ENCODE measurements at regions not wholly inside any gene's neighbourhood (a gene's known extent, or its start where the extent isn't known, plus 50 kb on each side); places are given as distances from the start of the nearest gene placed in this dataset.
"Not testable (repeated sequence)": the region's sequence is repeated elsewhere in the genome, so short reads cannot be mapped to it uniquely, and the experiment has no call there.

DNA sequence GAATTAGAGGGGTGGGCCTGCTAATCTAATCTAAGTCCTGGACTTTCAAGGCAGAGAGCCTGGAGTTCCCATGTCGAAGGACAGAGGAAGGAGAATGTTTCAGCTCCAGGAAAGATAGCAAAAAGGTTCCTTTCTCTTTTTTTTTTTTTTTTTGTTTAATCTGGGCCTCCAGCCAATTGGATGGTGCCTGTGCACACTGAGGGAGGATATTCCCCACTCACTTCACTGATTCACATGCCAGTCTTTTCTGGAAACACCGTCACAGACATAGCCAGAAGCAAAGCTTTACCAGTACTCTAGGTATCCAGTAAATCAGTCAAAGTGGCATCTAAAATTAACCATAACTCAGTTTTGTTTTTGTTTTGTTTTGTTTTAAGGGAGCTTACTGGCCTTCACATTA lies 721.1 kb downstream of the TENT5A start:
- H3K4me1 ChIP-seq (ENCODE audit: insufficient read depth, low read length) = no peaks in the 10 kb centered on the region
- H3K27ac ChIP-seq (ENCODE audit: low read length) = no peak overlapping the region
- no peak overlapping the region for H3K4me3 ChIP-seq (ENCODE audit: low read length)
- H3K9ac ChIP-seq (ENCODE audit: low read depth, low read length) = no peak overlapping the region
- no peaks in the 10 kb centered on the region for H3K27me3 ChIP-seq (ENCODE audit: insufficient read depth, low read length)
- peaks cover 10% of the 10 kb centered on the region for H3K9me3 ChIP-seq (ENCODE audit: insufficient read depth, low read depth, low read length)
- no peaks in the 10 kb centered on the region for H3K36me3 ChIP-seq (ENCODE audit: insufficient read depth, low read depth, low read length)

DNA sequence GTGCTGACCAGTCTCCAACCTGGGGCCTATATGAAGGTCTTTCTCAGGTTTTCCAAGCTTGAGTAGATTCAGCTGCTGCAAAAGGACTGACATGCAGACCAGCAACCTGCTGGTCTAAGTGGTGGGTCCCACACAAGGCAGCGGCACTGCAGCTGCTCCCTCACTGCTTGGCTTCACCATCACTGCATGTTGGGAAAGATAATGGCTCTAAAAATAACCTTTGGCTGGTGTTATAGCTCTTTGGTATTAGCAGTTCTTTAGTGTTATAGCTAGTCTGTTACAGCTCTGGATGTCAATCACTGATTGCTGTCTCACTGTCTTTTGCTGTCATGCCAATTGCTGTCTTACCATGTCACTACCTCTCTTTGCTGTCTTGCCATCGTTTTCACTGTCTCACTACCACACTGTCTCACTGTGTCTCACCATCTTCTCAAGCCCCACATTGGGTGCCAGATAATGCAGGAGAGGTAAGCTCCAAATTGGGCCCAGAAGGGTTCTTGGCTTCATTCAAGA lies 726.4 kb downstream of the TENT5A start:
- peaks cover 58% of the 10 kb centered on the region for H3K9me3 ChIP-seq (ENCODE audit: insufficient read depth, low read depth, low read length)
- H3K4me3 ChIP-seq (ENCODE audit: low read length) = no peak overlapping the region
- no peaks in the 10 kb centered on the region for H3K4me1 ChIP-seq (ENCODE audit: insufficient read depth, low read length)
- H3K36me3 ChIP-seq (ENCODE audit: insufficient read depth, low read depth, low read length) = no peaks in the 10 kb centered on the region
- H3K27me3 ChIP-seq (ENCODE audit: insufficient read depth, low read length) = no peaks in the 10 kb centered on the region
- no peak overlapping the region for H3K9ac ChIP-seq (ENCODE audit: low read depth, low read length)
- H3K27ac ChIP-seq (ENCODE audit: low read length) = no peak overlapping the region

DNA sequence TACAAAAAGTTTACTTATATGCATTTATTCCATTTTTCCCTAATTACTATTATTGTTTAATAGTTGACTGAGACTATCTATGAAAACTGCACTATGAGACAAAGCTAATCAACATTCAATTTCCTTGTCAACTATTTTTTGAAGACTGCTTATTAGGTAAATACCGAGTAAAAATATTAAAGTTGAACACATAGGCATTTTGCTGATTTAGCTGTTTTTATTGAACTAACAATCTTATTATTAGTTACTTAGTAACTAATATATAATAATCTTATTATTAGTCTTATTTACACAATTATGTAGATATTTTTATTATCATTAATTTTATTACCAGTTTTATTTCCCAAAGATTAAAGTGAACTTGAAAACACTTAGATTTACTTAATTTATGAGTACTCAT lies 728.8 kb downstream of the TENT5A start:
- Histone ChIP-seq H3K27me3 (ENCODE audit: insufficient read depth, low read length) (no peaks in the 10 kb centered on the region), H3K4me1 (ENCODE audit: insufficient read depth, low read length) (no peaks in the 10 kb centered on the region), H3K9ac (ENCODE audit: low read depth, low read length) (no peak overlapping the region), H3K4me3 (ENCODE audit: low read length) (no peak overlapping the region), H3K27ac (ENCODE audit: low read length) (no peak overlapping the region), H3K36me3 (ENCODE audit: insufficient read depth, low read depth, low read length) (no peaks in the 10 kb centered on the region), H3K9me3 (ENCODE audit: insufficient read depth, low read depth, low read length) (peaks cover 79% of the 10 kb centered on the region)

DNA sequence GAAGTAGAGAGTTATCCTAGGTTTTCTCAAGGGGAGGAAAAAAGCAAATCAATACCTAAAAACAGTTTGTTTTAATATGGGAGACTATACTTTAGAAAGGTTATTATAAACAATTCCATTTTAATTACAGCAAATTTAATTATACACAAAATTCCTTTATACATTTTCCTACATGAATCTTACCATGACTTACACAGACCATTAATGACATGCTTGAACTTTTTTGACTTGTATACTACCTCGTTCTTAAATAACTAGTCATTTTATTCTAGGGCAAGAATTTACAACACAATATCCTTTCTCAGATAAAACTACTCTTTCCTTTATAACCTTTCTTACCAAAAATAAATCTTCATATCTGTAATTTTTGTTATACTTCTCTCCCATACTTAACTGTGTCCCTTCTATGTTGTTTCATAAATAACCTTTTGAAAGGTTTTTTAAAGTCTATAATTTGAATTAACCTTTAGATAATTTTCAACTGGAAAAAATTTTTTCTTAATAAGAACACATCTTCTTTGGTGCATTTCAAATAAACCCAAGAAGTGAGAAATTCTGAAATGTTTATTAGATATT lies 729.4 kb downstream of the TENT5A start:
- no peaks in the 10 kb centered on the region for H3K4me1 ChIP-seq (ENCODE audit: insufficient read depth, low read length)
- H3K36me3 ChIP-seq (ENCODE audit: insufficient read depth, low read depth, low read length) = no peaks in the 10 kb centered on the region
- H3K27ac ChIP-seq (ENCODE audit: low read length) = no peak overlapping the region
- peaks cover 77% of the 10 kb centered on the region for H3K9me3 ChIP-seq (ENCODE audit: insufficient read depth, low read depth, low read length)
- H3K9ac ChIP-seq (ENCODE audit: low read depth, low read length) = no peak overlapping the region
- H3K27me3 ChIP-seq (ENCODE audit: insufficient read depth, low read length) = no peaks in the 10 kb centered on the region
- H3K4me3 ChIP-seq (ENCODE audit: low read length) = no peak overlapping the region

DNA sequence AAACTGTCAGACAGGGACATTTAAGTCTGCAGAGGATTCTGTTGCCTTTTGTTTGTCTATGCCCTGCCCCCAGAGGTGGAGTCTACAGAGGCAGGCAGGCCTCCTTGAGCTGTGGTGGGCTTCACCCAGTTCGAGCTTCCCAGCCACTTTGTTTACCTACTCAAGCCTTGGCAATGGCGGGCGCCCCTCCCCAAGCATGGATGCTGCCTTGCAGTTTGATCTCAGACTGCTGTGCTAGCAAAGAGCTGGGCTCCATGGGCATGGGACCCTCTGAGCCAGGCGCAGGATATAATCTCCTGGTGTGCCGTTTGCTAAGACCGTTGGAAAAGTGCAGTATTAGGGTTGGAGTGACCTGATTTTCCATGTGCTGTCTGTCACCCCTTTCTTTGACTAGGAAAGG lies 734.9 kb downstream of the TENT5A start:
- peaks cover 46% of the 10 kb centered on the region for H3K9me3 ChIP-seq (ENCODE audit: insufficient read depth, low read depth, low read length)
- not testable (repeated sequence) for H3K4me1 ChIP-seq (ENCODE audit: insufficient read depth, low read length); H3K27ac ChIP-seq (ENCODE audit: low read length); H3K36me3 ChIP-seq (ENCODE audit: insufficient read depth, low read depth, low read length); H3K9ac ChIP-seq (ENCODE audit: low read depth, low read length); H3K27me3 ChIP-seq (ENCODE audit: insufficient read depth, low read length); H3K4me3 ChIP-seq (ENCODE audit: low read length)

DNA sequence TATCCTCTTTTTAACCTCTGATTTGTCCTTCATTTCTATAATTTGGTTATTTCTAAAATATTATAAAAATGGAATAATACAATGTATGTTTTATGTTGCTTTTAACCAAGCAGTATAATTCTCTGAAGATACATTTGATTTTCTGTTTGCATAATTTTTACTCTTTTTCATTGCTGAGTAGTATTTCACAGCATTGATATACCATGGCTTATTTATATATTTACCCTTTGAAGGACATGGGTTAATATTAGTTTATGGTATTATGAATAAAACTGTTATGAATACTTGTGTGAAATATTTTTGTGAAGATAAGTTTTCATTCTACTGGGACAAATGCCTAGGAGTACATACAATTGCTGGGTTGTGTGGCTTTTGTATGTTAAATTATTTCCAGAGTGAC lies 748.6 kb downstream of the TENT5A start:
- no peak overlapping the region for H3K27ac ChIP-seq (ENCODE audit: low read length)
- H3K4me3 ChIP-seq (ENCODE audit: low read length) = no peak overlapping the region
- H3K27me3 ChIP-seq (ENCODE audit: insufficient read depth, low read length) = no peaks in the 10 kb centered on the region
- no peaks in the 10 kb centered on the region for H3K36me3 ChIP-seq (ENCODE audit: insufficient read depth, low read depth, low read length)
- H3K4me1 ChIP-seq (ENCODE audit: insufficient read depth, low read length) = no peaks in the 10 kb centered on the region
- peaks cover 16% of the 10 kb centered on the region for H3K9me3 ChIP-seq (ENCODE audit: insufficient read depth, low read depth, low read length)
- H3K9ac ChIP-seq (ENCODE audit: low read depth, low read length) = no peak overlapping the region

DNA sequence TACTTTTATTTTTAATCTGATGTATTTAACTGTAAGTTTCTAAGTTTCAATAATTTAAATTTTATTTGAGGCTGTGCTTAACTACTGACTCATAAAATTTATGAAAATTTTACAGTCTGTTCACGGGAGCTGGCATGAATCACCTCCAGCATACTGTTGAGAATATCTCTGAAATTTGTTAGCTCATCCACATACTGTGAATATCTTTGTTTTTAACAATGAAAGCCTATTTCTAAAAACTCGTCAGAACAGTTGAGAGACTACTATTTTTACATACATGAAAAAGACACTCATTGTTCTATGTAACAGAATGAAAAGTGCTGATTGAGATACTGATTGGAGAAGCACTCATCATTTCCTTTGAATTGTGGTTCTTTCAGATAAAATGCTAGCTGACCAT lies 749.3 kb downstream of the TENT5A start:
- no peak overlapping the region for H3K9ac ChIP-seq (ENCODE audit: low read depth, low read length)
- H3K27ac ChIP-seq (ENCODE audit: low read length) = no peak overlapping the region
- no peak overlapping the region for H3K4me3 ChIP-seq (ENCODE audit: low read length)
- H3K9me3 ChIP-seq (ENCODE audit: insufficient read depth, low read depth, low read length) = peaks cover 10% of the 10 kb centered on the region
- no peaks in the 10 kb centered on the region for H3K4me1 ChIP-seq (ENCODE audit: insufficient read depth, low read length)
- no peaks in the 10 kb centered on the region for H3K36me3 ChIP-seq (ENCODE audit: insufficient read depth, low read depth, low read length)
- no peaks in the 10 kb centered on the region for H3K27me3 ChIP-seq (ENCODE audit: insufficient read depth, low read length)

DNA sequence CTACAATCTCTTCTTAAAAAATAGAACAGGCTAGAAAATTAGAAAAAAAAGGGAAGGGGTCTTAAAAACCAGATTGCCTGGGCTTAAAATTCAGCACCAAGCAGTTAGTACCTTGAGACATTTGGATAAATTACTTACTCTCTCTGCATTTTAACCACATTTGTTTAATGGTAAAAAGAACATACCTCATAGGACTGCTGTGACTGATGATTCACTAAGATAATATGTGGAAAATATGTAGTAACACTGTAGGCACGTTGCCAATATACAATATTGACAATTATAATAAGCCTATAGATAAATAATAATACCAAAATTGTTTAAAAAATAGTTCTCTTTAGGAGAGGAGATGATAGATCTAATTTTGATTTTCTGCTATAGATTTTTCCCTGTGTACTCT lies 750.4 kb downstream of the TENT5A start:
- Histone ChIP-seq H3K4me3 (ENCODE audit: low read length) (no peak overlapping the region), H3K9me3 (ENCODE audit: insufficient read depth, low read depth, low read length) (peaks cover 7% of the 10 kb centered on the region), H3K27me3 (ENCODE audit: insufficient read depth, low read length) (no peaks in the 10 kb centered on the region), H3K27ac (ENCODE audit: low read length) (no peak overlapping the region), H3K4me1 (ENCODE audit: insufficient read depth, low read length) (no peaks in the 10 kb centered on the region), H3K9ac (ENCODE audit: low read depth, low read length) (no peak overlapping the region), H3K36me3 (ENCODE audit: insufficient read depth, low read depth, low read length) (no peaks in the 10 kb centered on the region)

DNA sequence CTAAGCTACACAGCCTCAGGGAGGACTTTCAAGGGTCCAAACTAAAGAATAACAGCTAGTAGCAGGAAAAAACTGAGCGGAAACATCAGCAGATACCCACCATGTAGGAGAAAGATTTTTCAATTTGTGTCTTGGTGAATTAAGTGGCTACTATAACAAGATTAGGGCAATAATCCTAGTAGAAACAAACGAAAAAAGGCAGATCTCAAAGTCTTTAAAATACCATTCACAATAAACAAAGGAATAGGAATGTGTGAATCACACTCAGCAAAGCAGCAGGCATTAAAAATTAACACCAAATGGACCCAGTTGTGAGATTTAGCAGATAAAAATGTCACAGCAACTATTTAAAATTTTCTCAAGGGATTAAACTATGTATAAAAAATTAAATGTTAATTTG lies 761.2 kb downstream of the TENT5A start:
- Histone ChIP-seq H3K36me3 (ENCODE audit: insufficient read depth, low read depth, low read length) (no peaks in the 10 kb centered on the region), H3K4me1 (ENCODE audit: insufficient read depth, low read length) (no peaks in the 10 kb centered on the region), H3K4me3 (ENCODE audit: low read length) (no peak overlapping the region), H3K27ac (ENCODE audit: low read length) (no peak overlapping the region), H3K27me3 (ENCODE audit: insufficient read depth, low read length) (no peaks in the 10 kb centered on the region), H3K9ac (ENCODE audit: low read depth, low read length) (no peak overlapping the region), H3K9me3 (ENCODE audit: insufficient read depth, low read depth, low read length) (no peaks in the 10 kb centered on the region)

DNA sequence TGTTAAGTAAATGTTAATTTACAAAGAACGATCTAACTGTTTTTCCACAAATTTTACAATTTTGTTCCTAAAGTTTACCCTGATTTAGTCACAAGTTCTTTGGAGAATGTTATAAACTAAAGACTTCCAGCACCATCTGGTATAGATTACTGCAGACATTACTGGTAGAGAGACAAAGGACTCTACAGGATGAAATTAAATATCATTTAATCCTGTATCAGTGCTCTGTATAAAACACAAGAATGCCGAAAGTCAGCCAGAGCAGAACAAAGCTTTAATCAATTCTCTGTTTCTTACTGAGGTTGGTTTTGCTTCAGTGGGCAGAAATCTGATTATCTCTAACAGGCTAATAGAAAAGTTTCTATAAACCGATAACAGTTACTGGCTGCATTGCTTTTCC lies 763.6 kb downstream of the TENT5A start:
- Histone ChIP-seq H3K4me1 (ENCODE audit: insufficient read depth, low read length) (no peaks in the 10 kb centered on the region), H3K27me3 (ENCODE audit: insufficient read depth, low read length) (no peaks in the 10 kb centered on the region), H3K27ac (ENCODE audit: low read length) (no peak overlapping the region), H3K4me3 (ENCODE audit: low read length) (no peak overlapping the region), H3K36me3 (ENCODE audit: insufficient read depth, low read depth, low read length) (no peaks in the 10 kb centered on the region), H3K9me3 (ENCODE audit: insufficient read depth, low read depth, low read length) (no peaks in the 10 kb centered on the region), H3K9ac (ENCODE audit: low read depth, low read length) (no peak overlapping the region)

DNA sequence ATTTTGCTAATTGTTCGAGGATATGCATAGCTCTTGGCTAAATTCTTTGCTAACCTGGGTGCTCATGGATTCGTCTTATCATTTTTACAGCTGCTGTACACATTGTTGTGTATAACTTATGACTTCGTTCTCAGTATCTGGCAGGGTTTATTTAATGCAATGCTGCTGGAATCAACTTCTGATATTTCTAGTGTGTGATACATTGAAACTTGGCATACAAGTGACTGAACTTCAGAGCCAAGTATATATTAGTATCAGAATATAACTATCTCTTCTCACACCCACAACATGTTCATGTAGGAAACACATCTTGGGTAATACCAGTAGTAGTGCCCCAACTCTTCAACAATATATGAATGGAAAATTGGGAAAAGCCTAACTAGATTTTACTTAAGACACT lies 764.2 kb downstream of the TENT5A start:
- Histone ChIP-seq H3K36me3 (ENCODE audit: insufficient read depth, low read depth, low read length) (no peaks in the 10 kb centered on the region), H3K4me1 (ENCODE audit: insufficient read depth, low read length) (no peaks in the 10 kb centered on the region), H3K27me3 (ENCODE audit: insufficient read depth, low read length) (no peaks in the 10 kb centered on the region), H3K9ac (ENCODE audit: low read depth, low read length) (no peak overlapping the region), H3K9me3 (ENCODE audit: insufficient read depth, low read depth, low read length) (no peaks in the 10 kb centered on the region), H3K4me3 (ENCODE audit: low read length) (no peak overlapping the region), H3K27ac (ENCODE audit: low read length) (no peak overlapping the region)

DNA sequence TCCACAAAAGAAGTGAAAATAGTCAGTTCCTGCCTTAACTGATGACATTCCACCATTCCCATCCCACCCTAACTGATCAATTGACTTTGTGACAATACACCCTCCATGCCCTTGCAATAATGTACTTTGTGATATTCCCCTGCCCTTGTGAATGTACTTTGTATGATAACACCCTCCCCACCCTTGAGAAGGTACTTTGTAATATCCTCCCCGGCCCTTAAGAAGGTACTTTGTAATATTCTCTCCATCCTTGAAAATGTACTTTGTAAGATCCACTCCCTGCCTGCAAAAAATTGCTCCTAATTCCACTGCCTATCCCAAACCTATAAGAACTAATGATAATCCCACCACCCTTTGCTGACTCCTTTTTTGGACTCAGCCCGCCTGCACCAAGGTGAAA lies 771.3 kb downstream of the TENT5A start:
- H3K4me1 ChIP-seq (ENCODE audit: insufficient read depth, low read length); H3K4me3 ChIP-seq (ENCODE audit: low read length); H3K36me3 ChIP-seq (ENCODE audit: insufficient read depth, low read depth, low read length); H3K27ac ChIP-seq (ENCODE audit: low read length); H3K9ac ChIP-seq (ENCODE audit: low read depth, low read length); H3K27me3 ChIP-seq (ENCODE audit: insufficient read depth, low read length); H3K9me3 ChIP-seq (ENCODE audit: insufficient read depth, low read depth, low read length): not testable (repeated sequence)
